Neural progenitor cell (in vitro differentiated cells): ENCODE measurements at regions not wholly inside any gene's neighbourhood (a gene's known extent, or its start where the extent isn't known, plus 50 kb on each side); places are given as distances from the start of the nearest gene placed in this dataset.

Experiments used
- DNase-seq: peaks from one replicate; pipeline ENCODE4 v3.0.0-alpha.2; 2016; ENCODE audit warnings: low spot score
- H2AFZ ChIP-seq: fragments of 200-600 bp; sonication (generic); replicated peaks from 2 replicates; pipeline ENCODE4 v1.6.1; 2016; ENCODE audit warnings: antibody characterized with exemption
- H3F3A ChIP-seq: fragments of 200-600 bp; sonication (generic); 2 replicates; pipeline ENCODE4 v1.6.1; 2016; ENCODE audit warnings: antibody characterized with exemption, low read depth
- H3K27ac ChIP-seq: fragments of 200-600 bp; sonication (generic); 2 replicates; pipeline ENCODE4 v1.5.1; 2016; ENCODE audit warnings: mild to moderate bottlenecking
- H3K27me3 ChIP-seq: fragments of 200-600 bp; sonication (generic); 2 replicates; pipeline ENCODE4 v1.6.1; 2016; ENCODE audit warnings: mild to moderate bottlenecking, moderate library complexity
- H3K36me3 ChIP-seq: fragments of 200-600 bp; sonication (generic); 2 replicates; pipeline ENCODE4 v1.5.1; 2016
- H3K4me1 ChIP-seq: fragments of 200-600 bp; sonication (generic); 2 replicates; pipeline ENCODE4 v1.6.1; 2016; ENCODE audit warnings: mixed run types
- H3K4me2 ChIP-seq: fragments of 200-600 bp; sonication (generic); 2 replicates; pipeline ENCODE4 v1.6.1; 2016
- H3K4me3 ChIP-seq: fragments of 200-600 bp; sonication (generic); 2 replicates; pipeline ENCODE4 v1.5.1; 2016
- H3K79me2 ChIP-seq: fragments of 200-600 bp; sonication (generic); 2 replicates; pipeline ENCODE4 v1.6.1; 2016; ENCODE audit warnings: low read depth
- H3K9ac ChIP-seq: fragments of 200-600 bp; sonication (generic); 2 replicates; pipeline ENCODE4 v1.6.1; 2016
- H3K9me3 ChIP-seq: fragments of 200-600 bp; sonication (generic); 2 replicates; pipeline ENCODE4 v1.5.1; 2016; ENCODE audit warnings: low read depth
- H4K20me1 ChIP-seq: fragments of 200-600 bp; sonication (generic); 2 replicates; pipeline ENCODE4 v1.6.1; 2016; ENCODE audit warnings: low read depth
- H3K27ac Mint-ChIP-seq: 3 replicates; pipeline ENCODE4 v1.8.0; 2021; ENCODE audit warnings: mixed read lengths
- H3K27me3 Mint-ChIP-seq: 2 replicates; pipeline ENCODE4 v1.8.0; 2022; ENCODE audit warnings: low read depth, mild to moderate bottlenecking, inconsistent platforms, moderate library complexity, mixed read lengths; ENCODE audit not compliant: insufficient read depth
- H3K36me3 Mint-ChIP-seq: 3 replicates; pipeline ENCODE4 v1.8.0; 2021; ENCODE audit warnings: mixed read lengths
- H3K4me1 Mint-ChIP-seq: 3 replicates; pipeline ENCODE4 v1.8.0; 2021; ENCODE audit warnings: mixed read lengths
- H3K4me3 Mint-ChIP-seq: 3 replicates; pipeline ENCODE4 v1.8.0; 2021; ENCODE audit warnings: mild to moderate bottlenecking, moderate library complexity, mixed read lengths
- H3K9me3 Mint-ChIP-seq: 3 replicates; pipeline ENCODE4 v1.8.0; 2020; ENCODE audit warnings: mixed read lengths
- CTCF ChIP-seq: fragments of 200-600 bp; sonication (generic); IDR thresholded peaks from 2 replicates; pipeline ENCODE4 v1.5.1; 2017; ENCODE audit warnings: antibody characterized with exemption, mild to moderate bottlenecking
- EZH2 ChIP-seq: fragments of 200-600 bp; sonication (generic); IDR thresholded peaks from 2 replicates; pipeline ENCODE4 v1.6.1; 2017; ENCODE audit warnings: antibody characterized with exemption, mild to moderate bottlenecking, moderate library complexity
- EZH2phosphoT487 ChIP-seq: fragments of 200-600 bp; sonication (generic); IDR thresholded peaks from 2 replicates; pipeline ENCODE4 v1.6.1; 2017; ENCODE audit warnings: antibody characterized with exemption

DNA sequence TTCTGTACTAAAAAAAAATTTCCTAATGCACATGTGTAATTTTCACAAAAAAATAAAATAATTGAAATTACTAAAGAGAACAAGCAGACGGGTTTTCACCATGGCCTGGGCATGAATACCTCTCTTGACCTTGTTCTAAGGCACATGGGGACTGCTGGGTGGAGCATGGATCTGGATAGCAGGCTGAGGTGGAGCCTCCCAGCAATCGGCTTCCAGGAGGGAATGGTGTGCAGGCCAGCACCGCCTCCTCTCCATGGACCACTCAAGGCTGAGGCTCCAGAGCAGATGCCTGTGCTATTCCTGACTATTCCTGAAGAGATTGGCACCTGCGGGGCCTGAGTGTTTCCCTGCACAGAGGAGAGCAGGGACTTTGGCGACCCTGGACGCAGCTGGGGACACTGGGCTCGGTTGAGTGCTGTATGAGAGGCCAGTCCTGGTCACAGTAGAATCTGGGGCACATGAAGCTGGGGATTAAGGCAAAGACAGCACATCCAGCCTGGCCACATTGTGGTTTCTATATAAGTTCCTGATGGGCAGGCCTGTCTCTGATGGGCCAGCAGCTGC, 963.6 kb downstream of the BRD1 start:
- no peaks in the 10 kb centered on the region for H3K9me3 ChIP-seq
- DNase-seq: no peak
- no peak overlapping the region for H3K27ac ChIP-seq
- Mint-ChIP-seq H3K4me1 (peaks cover 21% of the 10 kb centered on the region), H3K27me3 (peaks cover 3% of the 10 kb centered on the region), H3K36me3 (no peaks in the 10 kb centered on the region), H3K27ac (no peak overlapping the region), H3K4me3 (no peak overlapping the region), H3K9me3 (peaks cover under 1% of the 10 kb centered on the region)
- H3K4me3 ChIP-seq: no peak overlapping the region
- H3K79me2 ChIP-seq: no peaks in the 10 kb centered on the region
- H3K36me3 ChIP-seq: no peaks in the 10 kb centered on the region
- TF ChIP-seq CTCF: no peak
- TF ChIP-seq EZH2: no peak
- TF ChIP-seq EZH2phosphoT487: no peak
- no peaks in the 10 kb centered on the region for H3K27me3 ChIP-seq
- H3F3A ChIP-seq: no peaks in the 10 kb centered on the region
- H3K9ac ChIP-seq: no peak overlapping the region
- H4K20me1 ChIP-seq: no peaks in the 10 kb centered on the region
- H3K4me1 ChIP-seq: peaks cover 10% of the 10 kb centered on the region
- no peak overlapping the region for H2AFZ ChIP-seq
- no peak overlapping the region for H3K4me2 ChIP-seq

DNA sequence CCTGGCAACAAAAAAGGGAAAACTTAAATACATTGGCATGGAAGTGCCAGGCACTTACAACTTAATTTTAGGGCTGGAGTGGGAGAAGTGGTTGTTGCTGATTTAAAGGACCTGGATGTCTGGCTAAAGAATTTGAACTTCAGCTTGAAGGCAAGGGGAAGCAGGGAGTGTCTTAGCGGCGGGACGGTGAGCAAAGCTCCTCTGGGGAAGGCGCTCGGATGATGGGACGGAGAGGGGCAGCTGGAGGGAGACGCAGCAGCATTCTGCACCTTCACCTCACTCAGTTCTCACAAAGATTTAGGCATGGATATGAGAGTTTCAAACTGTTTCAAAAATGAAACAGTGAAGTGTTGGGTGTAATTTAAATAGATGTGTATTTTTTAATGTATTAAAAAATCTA, 967.1 kb downstream of the BRD1 start:
- no peak overlapping the region for H3K27ac Mint-ChIP-seq
- H3K36me3 ChIP-seq: no peaks in the 10 kb centered on the region

GRCh38 chr22:48858856-48859255, 968.8 kb downstream of the BRD1 start:
- Histone ChIP-seq H3K27ac (no peak overlapping the region), H4K20me1 (no peaks in the 10 kb centered on the region), H3K4me2 (no peak overlapping the region), H2AFZ (no peak overlapping the region), H3F3A (no peaks in the 10 kb centered on the region), H3K9ac (no peak overlapping the region), H3K27me3 (no peaks in the 10 kb centered on the region), H3K79me2 (no peaks in the 10 kb centered on the region), H3K4me3 (no peak overlapping the region), H3K9me3 (no peaks in the 10 kb centered on the region), H3K36me3 (no peaks in the 10 kb centered on the region), H3K4me1 (no peaks in the 10 kb centered on the region)
- Mint-ChIP-seq H3K4me3 (no peak overlapping the region), H3K36me3 (no peaks in the 10 kb centered on the region), H3K27ac (no peak overlapping the region), H3K4me1 (no peaks in the 10 kb centered on the region), H3K9me3 (peaks cover 10% of the 10 kb centered on the region), H3K27me3 (peaks cover 2% of the 10 kb centered on the region)
- TF ChIP-seq EZH2phosphoT487 (no peak), CTCF (no peak), EZH2 (no peak)
- DNase-seq: no peak

More for the DNA sequence above, 967.1 kb downstream of the BRD1 start:
- Histone ChIP-seq H3K4me1 (no peaks in the 10 kb centered on the region), H3K27me3 (no peaks in the 10 kb centered on the region), H3K9ac (no peak overlapping the region), H3K4me3 (no peak overlapping the region), H2AFZ (no peak overlapping the region), H3K9me3 (no peaks in the 10 kb centered on the region), H3K4me2 (no peak overlapping the region), H4K20me1 (no peaks in the 10 kb centered on the region), H3K27ac (no peak overlapping the region), H3F3A (no peaks in the 10 kb centered on the region), H3K79me2 (no peaks in the 10 kb centered on the region)
- TF ChIP-seq EZH2phosphoT487: no peak
- no peak for TF ChIP-seq CTCF
- no peak for TF ChIP-seq EZH2
- H3K27me3 Mint-ChIP-seq: peaks cover 3% of the 10 kb centered on the region
- H3K9me3 Mint-ChIP-seq: peaks cover 7% of the 10 kb centered on the region
- no peak overlapping the region for H3K4me3 Mint-ChIP-seq
- DNase-seq: no peak
- H3K4me1 Mint-ChIP-seq: no peaks in the 10 kb centered on the region
- H3K36me3 Mint-ChIP-seq: no peaks in the 10 kb centered on the region
